Mucosa of descending colon (tissue), 3 donors: ENCODE measurements at regions not wholly inside any gene's neighbourhood (a gene's known extent, or its start where the extent isn't known, plus 50 kb on each side); places are given as distances from the start of the nearest gene placed in this dataset.

Experiments used
- ATAC-seq: fragments of 200-7000 bp; cut with Tn5 transposase; one replicate; pipeline ENCODE4 v1.9.1; 2020; ENCODE audit warnings: mild to moderate bottlenecking, moderate library complexity
- DNase-seq, 3 donors: peaks; one replicate each; pipeline ENCODE4 v3.0.0-alpha.2; 2020
- H3K36me3 ChIP-seq: fragments of 200-600 bp; one replicate; pipeline ENCODE4 v1.8.0; 2021; ENCODE audit warnings: low read depth, mild to moderate bottlenecking
- H3K4me1 ChIP-seq: fragments of 200-600 bp; one replicate; pipeline ENCODE4 v1.8.0; 2021; ENCODE audit warnings: low read depth, mild to moderate bottlenecking
- H3K4me3 ChIP-seq: fragments of 200-600 bp; one replicate; pipeline ENCODE4 v1.8.0; 2021; ENCODE audit warnings: mild to moderate bottlenecking
- H3K9me3 ChIP-seq: fragments of 200-600 bp; one replicate; pipeline ENCODE4 v1.8.0; 2021; ENCODE audit warnings: mild to moderate bottlenecking
- intact Hi-C, 2 donors: fragments of 100-400 bp; cut with DNase I in 1 of 2; cut with micrococcal nuclease in 1 of 2; formaldehyde crosslinking; loops; one replicate each; pipeline versions ENCODE4 v1.11.0 to v1.11.1; 2022; cut with DNase I, micrococcal nuclease
- TF ChIP-seq, protein P1 (sequence below): fragments of 200-600 bp; IDR thresholded peaks from one replicate; pipeline ENCODE4 v1.8.0; 2022; ENCODE audit warnings: antibody characterized with exemption, mild to moderate bottlenecking
- donor health status: DM: no; HTN: no; CAD: no; lungs with moderate emphysema.
- donor health status: DM: no; HTN: no; CAD: no.
- donor health status: DM: no; HTN: yes; CAD: no.

DNA sequence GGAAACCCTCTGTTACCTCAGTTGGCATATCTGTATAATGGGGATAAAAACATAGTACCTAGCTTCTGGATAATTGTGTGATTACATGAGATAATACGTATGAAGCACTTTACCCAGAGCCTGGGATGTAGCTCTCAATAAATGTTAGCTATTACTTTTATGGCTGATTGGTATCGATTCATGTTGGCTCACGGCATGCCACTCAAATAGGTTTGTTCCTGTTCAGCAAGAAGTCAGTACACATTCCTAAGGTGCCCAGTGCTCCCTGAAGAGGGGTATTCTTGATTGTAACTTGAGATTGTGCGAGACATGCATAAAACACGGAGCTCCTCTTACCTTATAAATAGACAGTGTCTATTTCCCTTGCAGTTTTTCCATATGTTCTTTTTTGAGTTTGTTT is 78.5 kb upstream of the GALNT2 start:
- Histone ChIP-seq H3K4me1 (no peaks in the 10 kb centered on the region), H3K4me3 (no peak overlapping the region), H3K9me3 (no peaks in the 10 kb centered on the region), H3K36me3 (no peaks in the 10 kb centered on the region)
- no peak for ATAC-seq
- intact Hi-C loops: no loop called here
- no peak for DNase-seq
- TF ChIP-seq, protein P1, sequence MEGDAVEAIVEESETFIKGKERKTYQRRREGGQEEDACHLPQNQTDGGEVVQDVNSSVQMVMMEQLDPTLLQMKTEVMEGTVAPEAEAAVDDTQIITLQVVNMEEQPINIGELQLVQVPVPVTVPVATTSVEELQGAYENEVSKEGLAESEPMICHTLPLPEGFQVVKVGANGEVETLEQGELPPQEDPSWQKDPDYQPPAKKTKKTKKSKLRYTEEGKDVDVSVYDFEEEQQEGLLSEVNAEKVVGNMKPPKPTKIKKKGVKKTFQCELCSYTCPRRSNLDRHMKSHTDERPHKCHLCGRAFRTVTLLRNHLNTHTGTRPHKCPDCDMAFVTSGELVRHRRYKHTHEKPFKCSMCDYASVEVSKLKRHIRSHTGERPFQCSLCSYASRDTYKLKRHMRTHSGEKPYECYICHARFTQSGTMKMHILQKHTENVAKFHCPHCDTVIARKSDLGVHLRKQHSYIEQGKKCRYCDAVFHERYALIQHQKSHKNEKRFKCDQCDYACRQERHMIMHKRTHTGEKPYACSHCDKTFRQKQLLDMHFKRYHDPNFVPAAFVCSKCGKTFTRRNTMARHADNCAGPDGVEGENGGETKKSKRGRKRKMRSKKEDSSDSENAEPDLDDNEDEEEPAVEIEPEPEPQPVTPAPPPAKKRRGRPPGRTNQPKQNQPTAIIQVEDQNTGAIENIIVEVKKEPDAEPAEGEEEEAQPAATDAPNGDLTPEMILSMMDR: no peak

DNA sequence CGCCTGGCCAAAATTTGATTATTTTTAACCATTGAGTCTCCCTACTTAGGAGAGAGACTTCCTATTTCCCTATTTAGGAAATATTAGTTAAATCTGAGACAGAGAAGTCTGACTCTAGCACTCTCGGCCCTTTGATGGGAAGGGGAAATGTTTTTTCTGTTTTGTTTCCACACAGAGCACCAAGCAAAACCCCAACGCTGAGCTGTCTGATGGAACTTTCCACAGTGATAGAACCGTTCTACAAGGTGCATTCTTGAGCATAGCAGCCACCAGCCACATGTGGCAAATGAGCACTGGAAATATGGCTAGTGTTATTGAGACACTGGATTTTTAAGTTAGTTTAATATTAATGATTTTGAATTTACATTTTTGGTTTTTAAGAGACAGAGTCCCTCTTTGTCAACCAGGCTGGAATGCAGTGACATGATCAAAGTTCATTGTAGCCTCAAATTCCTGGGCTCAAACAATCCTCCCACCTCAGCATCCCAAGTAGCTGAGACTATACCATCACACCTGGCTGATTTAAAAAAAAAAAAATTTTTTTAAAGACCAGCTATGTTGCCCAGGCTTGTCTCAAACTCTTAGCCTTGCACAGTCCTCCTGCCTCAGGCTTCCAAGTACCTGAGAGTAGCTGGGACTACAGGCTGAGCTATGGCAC is 77.3 kb upstream of the GALNT2 start:
- no peak for ATAC-seq
- Histone ChIP-seq H3K9me3 (no peaks in the 10 kb centered on the region), H3K4me1 (no peaks in the 10 kb centered on the region), H3K4me3 (no peak overlapping the region), H3K36me3 (no peaks in the 10 kb centered on the region)
- intact Hi-C loops: no loop called here
- no peak for DNase-seq
- TF ChIP-seq, protein P1: no peak

DNA sequence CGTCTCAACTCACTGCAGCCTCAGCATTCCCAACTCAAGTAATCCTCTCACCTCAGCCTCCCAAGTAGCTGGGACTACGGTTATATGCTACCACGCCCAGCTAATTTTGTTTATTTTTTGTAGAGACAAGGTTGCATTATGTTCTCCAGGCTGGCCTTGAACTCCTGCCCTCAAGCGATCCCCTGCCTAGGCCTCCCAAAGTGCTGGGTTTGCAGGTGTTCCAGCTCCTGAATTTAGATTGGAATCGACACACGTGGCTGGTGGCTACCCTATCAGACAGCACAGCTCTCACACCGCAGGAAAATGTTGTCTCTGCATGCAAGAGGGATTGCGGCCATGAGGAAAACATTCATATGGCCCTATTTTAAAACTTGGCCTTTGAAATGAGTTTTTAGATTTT is 76.7 kb upstream of the GALNT2 start:
- DNase-seq (no peak), ATAC-seq (no peak)
- no peak overlapping the region for H3K4me3 ChIP-seq
- H3K9me3 ChIP-seq: no peaks in the 10 kb centered on the region
- TF ChIP-seq, protein P1: no peak
- intact Hi-C loops: no loop called here
- H3K36me3 ChIP-seq: no peaks in the 10 kb centered on the region
- H3K4me1 ChIP-seq: no peaks in the 10 kb centered on the region

DNA sequence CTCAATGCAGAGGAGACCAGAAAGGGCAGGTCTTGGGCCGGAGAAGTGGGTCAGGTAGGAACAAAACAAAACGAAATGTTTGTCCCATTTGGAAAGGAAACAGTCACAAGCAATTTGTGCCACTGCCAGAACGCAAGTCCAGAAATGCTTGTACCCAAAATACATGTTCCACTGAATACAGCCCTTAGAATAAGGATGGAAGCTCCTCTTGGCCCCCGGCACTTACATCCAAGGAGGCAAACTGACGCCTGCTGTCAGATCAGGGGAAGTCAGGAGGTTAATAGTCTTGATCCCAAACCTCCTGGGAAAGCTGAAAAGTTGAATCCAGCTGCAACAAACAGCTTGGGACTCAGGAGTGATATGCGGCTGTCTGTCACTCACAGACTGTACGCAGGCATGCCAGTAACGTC is 75.9 kb upstream of the GALNT2 start:
- no peak for DNase-seq
- Histone ChIP-seq H3K36me3 (no peaks in the 10 kb centered on the region), H3K4me1 (no peaks in the 10 kb centered on the region), H3K4me3 (no peak overlapping the region), H3K9me3 (no peaks in the 10 kb centered on the region)
- TF ChIP-seq, protein P1: no peak
- intact Hi-C loops: no loop called here
- ATAC-seq: no peak

DNA sequence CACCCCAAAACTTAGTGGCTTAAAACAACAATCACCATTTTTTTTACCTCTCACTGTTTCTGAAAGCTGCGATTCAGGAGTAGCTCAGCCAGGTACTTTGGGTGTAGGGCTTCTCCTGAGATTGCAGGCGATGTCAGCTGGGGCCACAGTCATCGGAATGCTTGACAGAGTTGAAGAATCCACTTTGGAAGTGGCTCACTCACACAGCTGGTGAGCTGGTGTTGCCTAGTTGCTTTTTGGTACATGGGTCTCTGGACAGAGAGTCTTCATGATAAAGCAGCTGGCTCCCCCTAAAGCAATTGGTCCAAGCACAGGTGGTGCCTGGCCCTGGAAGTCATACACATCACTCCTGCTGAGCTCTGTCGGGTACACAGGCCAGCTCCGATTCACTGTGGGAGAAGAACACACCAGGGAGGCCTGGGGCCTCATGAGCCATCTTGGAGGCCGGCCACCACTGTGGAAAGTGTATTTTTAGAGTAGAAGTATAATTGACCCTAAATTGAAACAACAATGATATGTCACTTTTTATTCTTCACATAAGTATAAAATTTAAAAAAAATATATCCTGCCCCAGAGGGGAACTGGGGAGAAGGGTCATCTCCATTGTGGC is 75.2 kb upstream of the GALNT2 start:
- Histone ChIP-seq H3K9me3 (no peaks in the 10 kb centered on the region), H3K36me3 (no peaks in the 10 kb centered on the region), H3K4me3 (no peak overlapping the region), H3K4me1 (no peaks in the 10 kb centered on the region)
- ATAC-seq (no peak), DNase-seq (no peak)
- intact Hi-C loops: no loop called here
- TF ChIP-seq, protein P1: no peak
